HEK293T (cell line): ENCODE measurements at regions not wholly inside any gene's neighbourhood (a gene's known extent, or its start where the extent isn't known, plus 50 kb on each side); places are given as distances from the start of the nearest gene placed in this dataset.

Experiments used
- CTCF ChIA-PET: fragments of 350-600 bp; formaldehyde crosslinking; extraction: SDS; loops from one replicate; lab custom pipeline; 2021; ENCODE audit warnings: antibody characterized with exemption, inconsistent platforms; lab: Yijun Ruan, JAX
- POLR2A ChIA-PET: fragments of 350-600 bp; formaldehyde crosslinking; extraction: SDS; loops from one replicate; lab custom pipeline; 2020; ENCODE audit warnings: antibody characterized with exemption, inconsistent platforms; lab: Yijun Ruan, JAX
- DNase-seq: peaks from one replicate; pipeline ENCODE4 v3.0.0; 2012; ENCODE audit warnings: mixed read lengths; ENCODE audit errors: extremely low spot score
- ARNT ChIP-seq: fragments of 450-650 bp; IDR thresholded peaks from 2 replicates; pipeline ENCODE4 v1.6.1; 2017; ENCODE audit warnings: mild to moderate bottlenecking
- BHLHE40 ChIP-seq: fragments of 450-650 bp; IDR thresholded peaks from 2 replicates; pipeline ENCODE4 v1.6.1; 2016; ENCODE audit warnings: mild to moderate bottlenecking, moderate library complexity, borderline replicate concordance
- CTBP1 ChIP-seq: fragments of 450-650 bp; IDR thresholded peaks from 2 replicates; pipeline ENCODE4 v1.6.1; 2016; ENCODE audit warnings: borderline replicate concordance
- ELF4 ChIP-seq: fragments of 450-650 bp; IDR thresholded peaks from 2 replicates; pipeline ENCODE4 v1.6.1; 2017; ENCODE audit warnings: antibody characterized with exemption
- FOXA1 ChIP-seq: fragments of 450-650 bp; IDR thresholded peaks from 2 replicates; pipeline ENCODE4 v1.6.1; 2016; ENCODE audit warnings: mild to moderate bottlenecking
- FOXK2 ChIP-seq: fragments of 450-650 bp; IDR thresholded peaks from 2 replicates; pipeline ENCODE4 v1.6.1; 2016; ENCODE audit warnings: mild to moderate bottlenecking
- FOXM1 ChIP-seq: fragments of 450-650 bp; IDR thresholded peaks from 2 replicates; pipeline ENCODE4 v1.6.1; 2017; ENCODE audit warnings: mild to moderate bottlenecking, borderline replicate concordance
- HDGF ChIP-seq: fragments of 450-650 bp; IDR thresholded peaks from 2 replicates; pipeline ENCODE4 v1.6.1; 2017; ENCODE audit warnings: antibody characterized with exemption, borderline replicate concordance
- L3MBTL2 ChIP-seq: fragments of 450-650 bp; conservative IDR thresholded peaks from 2 replicates; pipeline ENCODE4 v1.6.1; 2016; ENCODE audit warnings: mild to moderate bottlenecking
- LEF1 ChIP-seq: fragments of 450-650 bp; IDR thresholded peaks from 2 replicates; pipeline ENCODE4 v1.6.1; 2017; ENCODE audit warnings: mild to moderate bottlenecking, borderline replicate concordance
- NFRKB ChIP-seq: fragments of 450-650 bp; IDR thresholded peaks from 2 replicates; pipeline ENCODE4 v1.6.1; 2016; ENCODE audit warnings: mild to moderate bottlenecking, moderate library complexity
- PKNOX1 ChIP-seq: fragments of 450-650 bp; IDR thresholded peaks from 2 replicates; pipeline ENCODE4 v1.6.1; 2016
- SP1 ChIP-seq: fragments of 450-650 bp; IDR thresholded peaks from 2 replicates; pipeline ENCODE4 v1.6.1; 2017
- SUZ12 ChIP-seq: fragments of 450-650 bp; IDR thresholded peaks from 2 replicates; pipeline ENCODE4 v1.6.1; 2016; ENCODE audit warnings: mild to moderate bottlenecking
- TARDBP ChIP-seq: fragments of 450-650 bp; IDR thresholded peaks from 2 replicates; pipeline ENCODE4 v1.6.1; 2016
- ZNF384 ChIP-seq: fragments of 450-650 bp; IDR thresholded peaks from 2 replicates; pipeline ENCODE4 v1.6.1; 2016

- DNase-seq = no peak
- TF ChIP-seq ZNF384 (no peak), CTBP1 (no peak), LEF1 (no peak), ELF4 (no peak), SP1 (no peak), NFRKB (no peak), FOXM1 (no peak), PKNOX1 (no peak), BHLHE40 (no peak), ARNT (no peak), FOXK2 (no peak), HDGF (no peak), TARDBP (no peak), L3MBTL2 (no peak), FOXA1 (no peak), SUZ12 (no peak)
- POLR2A ChIA-PET = no interaction called here
- CTCF ChIA-PET = interaction anchor here (0.6 kb wide), 1 partner anchor 1723 kb away, joined by 3 read pairs; no protein-coding TSS in a partner anchor
Observed at GRCh38 chr11:33505093-33505492, 195.5 kb downstream of the C11orf91 start.

- DNase-seq = no peak
- ChIA-PET POLR2A (no interaction called here), CTCF (no interaction called here)
- no peak for TF ChIP-seq CTBP1
- TF ChIP-seq NFRKB = no peak
- no peak for TF ChIP-seq FOXA1
- TF ChIP-seq L3MBTL2 = no peak
- TF ChIP-seq PKNOX1 = no peak
- TF ChIP-seq FOXK2 = no peak
- no peak for TF ChIP-seq LEF1
Observed at GRCh38 chr11:33500861-33501479, 199.7 kb downstream of the C11orf91 start.

GRCh38 chr11:33500332-33500731, 200.3 kb downstream of the C11orf91 start:
- CTCF ChIA-PET = no interaction called here
- DNase-seq = no peak
- POLR2A ChIA-PET = no interaction called here
- TF ChIP-seq ELF4 (no peak), HDGF (no peak)

- no peak for TF ChIP-seq ELF4
- TF ChIP-seq LEF1 = no peak
- no peak for TF ChIP-seq SUZ12
- TF ChIP-seq FOXA1 = no peak
- TF ChIP-seq NFRKB = no peak
- no peak for TF ChIP-seq HDGF
- no peak for TF ChIP-seq SP1
- no peak for TF ChIP-seq TARDBP
- no peak for TF ChIP-seq ARNT
- TF ChIP-seq CTBP1 = no peak
- TF ChIP-seq BHLHE40 = no peak
- TF ChIP-seq FOXK2 = no peak
- CTCF ChIA-PET = no interaction called here
- POLR2A ChIA-PET = no interaction called here
- no peak for DNase-seq
Observed at GRCh38 chr11:33492596-33492995, 208.0 kb downstream of the C11orf91 start.

- DNase-seq = no peak
- ChIA-PET CTCF (interaction anchor here (0.7 kb wide), 1 partner anchor 326 kb away, joined by 3 read pairs; no protein-coding TSS in a partner anchor), POLR2A (no interaction called here)
- no peak for TF ChIP-seq CTBP1
- no peak for TF ChIP-seq PKNOX1
- no peak for TF ChIP-seq BHLHE40
- no peak for TF ChIP-seq TARDBP
- TF ChIP-seq FOXM1 = no peak
- TF ChIP-seq ELF4 = no peak
- no peak for TF ChIP-seq FOXA1
- no peak for TF ChIP-seq SUZ12
- no peak for TF ChIP-seq L3MBTL2
- TF ChIP-seq LEF1 = no peak
- TF ChIP-seq FOXK2 = no peak
- no peak for TF ChIP-seq ARNT
- no peak for TF ChIP-seq NFRKB
- no peak for TF ChIP-seq HDGF
- TF ChIP-seq ZNF384 = no peak
- TF ChIP-seq SP1 = no peak
Observed at GRCh38 chr11:33490842-33491370, 209.7 kb downstream of the C11orf91 start.

GRCh38 chr11:33488971-33489370, 211.7 kb downstream of the C11orf91 start:
- DNase-seq = no peak
- CTCF ChIA-PET = no interaction called here
- POLR2A ChIA-PET = no interaction called here
- no peak for TF ChIP-seq LEF1
- TF ChIP-seq FOXA1 = no peak
- no peak for TF ChIP-seq PKNOX1
